ENCODE measurements at regions not wholly inside any gene's neighbourhood (a gene's known extent, or its start where the extent isn't known, plus 50 kb on each side); places are given as distances from the start of the nearest gene placed in this dataset.

DNA sequence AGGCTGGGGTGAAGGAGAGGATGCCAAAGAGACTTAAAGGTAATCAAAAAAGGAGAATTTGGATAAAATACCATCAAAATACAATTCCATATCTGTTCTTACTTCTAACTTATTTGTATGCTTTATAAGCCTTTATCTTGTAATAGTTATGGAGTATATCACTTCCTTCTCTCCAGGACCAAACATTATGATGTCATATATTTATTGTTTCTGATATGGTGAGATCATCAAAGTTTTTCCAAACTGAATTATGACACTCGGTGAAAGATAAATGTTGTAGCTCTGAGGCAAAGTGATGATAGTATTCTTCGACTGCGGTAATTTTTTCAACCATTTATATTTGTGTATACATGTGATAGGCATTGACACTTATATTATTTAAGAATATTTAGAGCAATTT is 619.3 kb upstream of the TECRL start:
- H3K27ac ChIP-seq (ENCODE audit: low read depth, low read length) = no peak overlapping the region
- TF ChIP-seq YY1 (IDR thresholded peaks at IDR 0.05; ENCODE audit: extremely low read depth, insufficient replicate concordance, low read depth, low read length) (no peak), SP1 (IDR thresholded peaks at IDR 0.05; ENCODE audit: low read depth) (no peak)
- no peak overlapping the region for H3K9ac ChIP-seq (ENCODE audit: low read length)
- H3K4me3 ChIP-seq (replicated peaks in 1 of 2; ENCODE audit: low read depth in 1 of 2, low read length in 2 of 2) = no peak overlapping the region
- POLR2A ChIA-PET = no interaction called here
- H3K9me3 ChIP-seq (ENCODE audit: control insufficient read depth in 1 of 2, insufficient read depth in 1 of 2, low read depth in 1 of 2, low read length in 2 of 2) = peaks cover 0 to 7% of the 10 kb centered on the region in 2 experiments; a peak in 2 of 4 replicates
- H3K79me2 ChIP-seq (ENCODE audit: insufficient read depth, low read length) = no peaks in the 10 kb centered on the region
- no peak overlapping the region for H3K4me2 ChIP-seq (ENCODE audit: low read length)
- DNase-seq (ENCODE audit: low read depth, low spot score) (no peak), ATAC-seq (no peak)
- no peak overlapping the region for H2AFZ ChIP-seq (ENCODE audit: low read depth, low read length, poor library complexity, severe bottlenecking)
- no peaks in the 10 kb centered on the region for H3K9me2 ChIP-seq (ENCODE audit: insufficient read depth)
- intact Hi-C loops (cut with micrococcal nuclease) = no loop called here
- CTCF ChIA-PET = no interaction called here
- BruUV-seq (replicated peaks) = no TSS peak
- H3K4me1 ChIP-seq (ENCODE audit: control insufficient read depth in 1 of 2, insufficient read depth in 2 of 2, low read length in 2 of 2) = no peaks in the 10 kb centered on the region
- RAD21 ChIA-PET (ENCODE audit: low non-redundant PET in 1 of 2, low total read pairs in 2 of 2, uncharacterized antibody in 2 of 2, unreplicated experiment in 2 of 2) = no interaction called here
- no peaks in the 10 kb centered on the region for H4K20me1 ChIP-seq (ENCODE audit: insufficient read depth)
- H3K27me3 ChIP-seq (ENCODE audit: insufficient read depth, low read length) = no peaks in the 10 kb centered on the region
- no peaks in the 10 kb centered on the region for H3K36me3 ChIP-seq (ENCODE audit: control insufficient read depth in 1 of 2, insufficient read depth in 2 of 2, low read length in 2 of 2)

DNA sequence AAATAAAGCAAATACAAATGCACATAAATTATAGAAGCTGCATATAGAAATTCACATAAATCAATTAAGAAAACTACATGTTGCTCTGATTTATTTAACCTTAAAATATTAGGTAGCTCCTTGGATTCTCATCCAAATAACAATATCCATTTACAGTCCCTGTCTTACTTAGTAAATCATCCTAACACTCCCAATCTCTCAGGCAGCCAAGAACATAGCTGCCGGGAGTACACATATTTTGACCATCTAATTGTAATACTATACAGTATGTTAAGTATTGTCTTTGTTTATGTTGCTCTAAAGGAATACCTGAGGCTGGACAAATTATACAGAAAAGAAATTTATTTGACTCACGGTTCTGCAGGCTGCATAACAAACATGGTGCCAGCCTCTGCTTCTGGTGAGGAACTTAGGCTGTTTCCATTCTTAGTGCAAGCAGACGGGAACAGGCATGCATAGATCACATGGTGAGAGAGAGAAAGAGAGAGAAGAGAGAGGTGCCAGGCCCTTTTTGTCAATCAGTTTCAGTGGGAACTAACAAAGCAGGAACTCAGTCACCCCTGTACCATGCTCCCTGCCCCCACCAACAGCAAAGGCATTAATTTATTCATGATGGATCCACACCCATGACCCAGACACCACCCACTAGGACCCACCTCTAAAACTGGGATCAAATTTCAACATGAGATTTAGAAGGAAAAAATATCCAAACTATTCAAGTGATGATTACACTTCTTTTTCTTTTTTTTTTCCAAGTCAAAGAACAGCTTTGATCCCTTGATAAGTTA is 614.8 kb upstream of the TECRL start:
- H2AFZ ChIP-seq (ENCODE audit: low read depth, low read length, poor library complexity, severe bottlenecking) = no peak overlapping the region
- ChIA-PET POLR2A (no interaction called here), RAD21 (ENCODE audit: low non-redundant PET in 1 of 2, low total read pairs in 2 of 2, uncharacterized antibody in 2 of 2, unreplicated experiment in 2 of 2) (no interaction called here), CTCF (no interaction called here)
- H3K27me3 ChIP-seq (ENCODE audit: insufficient read depth, low read length) = no peaks in the 10 kb centered on the region
- peaks cover 0 to 7% of the 10 kb centered on the region in 2 experiments; a peak in 2 of 4 replicates for H3K9me3 ChIP-seq (ENCODE audit: control insufficient read depth in 1 of 2, insufficient read depth in 1 of 2, low read depth in 1 of 2, low read length in 2 of 2)
- no peak overlapping the region for H3K9ac ChIP-seq (ENCODE audit: low read length)
- DNase-seq (ENCODE audit: low read depth, low spot score) (no peak), ATAC-seq (no peak)
- no peaks in the 10 kb centered on the region for H3K79me2 ChIP-seq (ENCODE audit: insufficient read depth, low read length)
- H3K36me3 ChIP-seq (ENCODE audit: control insufficient read depth in 1 of 2, insufficient read depth in 2 of 2, low read length in 2 of 2) = no peaks in the 10 kb centered on the region
- intact Hi-C loops (cut with micrococcal nuclease) = no loop called here
- H3K4me2 ChIP-seq (ENCODE audit: low read length) = no peak overlapping the region
- no peak overlapping the region for H3K27ac ChIP-seq (ENCODE audit: low read depth, low read length)
- H3K4me1 ChIP-seq (ENCODE audit: control insufficient read depth in 1 of 2, insufficient read depth in 2 of 2, low read length in 2 of 2) = no peaks in the 10 kb centered on the region
- no TSS peak for BruUV-seq (replicated peaks)
- no peaks in the 10 kb centered on the region for H4K20me1 ChIP-seq (ENCODE audit: insufficient read depth)
- H3K9me2 ChIP-seq (ENCODE audit: insufficient read depth) = no peaks in the 10 kb centered on the region
- no peak overlapping the region for H3K4me3 ChIP-seq (replicated peaks in 1 of 2; ENCODE audit: low read depth in 1 of 2, low read length in 2 of 2)
- TF ChIP-seq, protein P1, sequence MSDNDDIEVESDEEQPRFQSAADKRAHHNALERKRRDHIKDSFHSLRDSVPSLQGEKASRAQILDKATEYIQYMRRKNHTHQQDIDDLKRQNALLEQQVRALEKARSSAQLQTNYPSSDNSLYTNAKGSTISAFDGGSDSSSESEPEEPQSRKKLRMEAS (IDR thresholded peaks at IDR 0.05) = no peak
- TF ChIP-seq POLR2A (IDR thresholded peaks at IDR 0.05; ENCODE audit: borderline replicate concordance, extremely low read depth, insufficient read depth, insufficient read length) = no peak
- no peak for TF ChIP-seq POLR2AphosphoS5 (IDR thresholded peaks at IDR 0.05; ENCODE audit: low read depth, low read length)
- no peak for TF ChIP-seq RAD21 (IDR thresholded peaks at IDR 0.05; ENCODE audit: low read depth)
- TF ChIP-seq ELF1 (IDR thresholded peaks at IDR 0.05; ENCODE audit: borderline replicate concordance, low read depth) = no peak
- TF ChIP-seq ATF3 (IDR thresholded peaks at IDR 0.05) = no peak
- no peak for TF ChIP-seq FOSL1 (IDR thresholded peaks at IDR 0.05; ENCODE audit: low read depth)
- no peak for TF ChIP-seq ZFX (IDR thresholded peaks at IDR 0.05)
- TF ChIP-seq REST (IDR thresholded peaks at IDR 0.05; ENCODE audit: low read depth) = no peak
- no peak for TF ChIP-seq ZBTB33 (IDR thresholded peaks at IDR 0.05; ENCODE audit: extremely low read depth, insufficient replicate concordance, low read length)
- no peak for TF ChIP-seq ZNF274 (IDR thresholded peaks at IDR 0.05; ENCODE audit: low read depth, low read length)
- no peak for TF ChIP-seq CEBPB (IDR thresholded peaks at IDR 0.05; ENCODE audit: low read depth)
- TF ChIP-seq EZH2phosphoT487 (IDR thresholded peaks at IDR 0.05; ENCODE audit: borderline replicate concordance) = no peak

Data from HCT116 (cell line).